H1 (cell line): ENCODE measurements at regions not wholly inside any gene's neighbourhood (a gene's known extent, or its start where the extent isn't known, plus 50 kb on each side); places are given as distances from the start of the nearest gene placed in this dataset.

Source experiments
- CTCF ChIA-PET: fragments of 300-600 bp; sonication (Branson Sonifier 250); formaldehyde crosslinking; loops from one replicate; lab custom pipeline; 2021; ENCODE audit not compliant: partially characterized antibody; lab: Charles Lee
- POLR2A ChIA-PET: fragments of 300-600 bp; sonication (Branson Sonifier 250); formaldehyde crosslinking; loops from one replicate; lab custom pipeline; 2021; ENCODE audit warnings: inconsistent platforms; ENCODE audit not compliant: partially characterized antibody; lab: Charles Lee
- DNase-seq, 2 experiments: peaks; one replicate each; pipeline versions ENCODE4 v3.0.0 to v3.0.0-alpha.2; 2010 to 2022; ENCODE audit warnings: low spot score in 2 of 2, low read depth in 1 of 2, mixed read lengths in 1 of 2
- FAIRE-seq: peaks from 2 replicates; lab custom pipeline; 2011; peaks lifted over from hg19 to GRCh38; lab: Jason Lieb, UNC
- H2AFZ ChIP-seq: 2 replicates; pipeline ENCODE4 v1.8.1; 2012; ENCODE audit warnings: low read length, inconsistent platforms
- H2AK5ac ChIP-seq: 2 replicates; pipeline ENCODE4 v1.6.1; 2013; ENCODE audit warnings: low read depth, low read length
- H2BK120ac ChIP-seq: replicated peaks from 2 replicates; pipeline ENCODE3; 2013; ENCODE audit warnings: low read depth, low read length, inconsistent platforms
- H2BK12ac ChIP-seq: 2 replicates; pipeline ENCODE4 v1.6.1; 2013; ENCODE audit warnings: low read depth, low read length
- H2BK15ac ChIP-seq: 2 replicates; pipeline ENCODE4 v1.6.1; 2013; ENCODE audit warnings: low read length
- H2BK20ac ChIP-seq: 2 replicates; pipeline ENCODE4 v1.6.1; 2013; ENCODE audit warnings: low read length
- H2BK5ac ChIP-seq: 2 replicates; pipeline ENCODE4 v1.6.1; 2013; ENCODE audit warnings: low read depth, low read length
- H3K14ac ChIP-seq: 2 replicates; pipeline ENCODE4 v1.6.1; 2013; ENCODE audit warnings: inconsistent platforms; ENCODE audit not compliant: insufficient read length
- H3K18ac ChIP-seq: 2 replicates; pipeline ENCODE4 v1.6.1; 2013; ENCODE audit warnings: low read length; ENCODE audit errors: extremely low read depth
- H3K23ac ChIP-seq: 2 replicates; pipeline ENCODE4 v1.6.1; 2013; ENCODE audit warnings: inconsistent platforms; ENCODE audit not compliant: insufficient read length
- H3K23me2 ChIP-seq: 2 replicates; pipeline ENCODE4 v1.6.1; 2013; ENCODE audit warnings: low read depth, low read length
- H3K27ac ChIP-seq: 2 replicates; pipeline ENCODE4 v1.6.1; 2011; ENCODE audit warnings: low read depth, low read length, inconsistent platforms
- H3K27me3 ChIP-seq, 4 experiments: replicated peaks in 1 of 4; 1 replicate in 1 of 4; 2 replicates in 3 of 4; pipeline versions ENCODE4 v1.6.1 to v1.8.1; 2011 to 2013; ENCODE audit warnings: low read length in 3 of 4, mild to moderate bottlenecking in 3 of 4, inconsistent platforms in 2 of 4, mixed read lengths in 2 of 4, moderate library complexity in 1 of 4; ENCODE audit not compliant: control insufficient read depth in 3 of 4, insufficient read depth in 3 of 4; ENCODE audit errors: extremely low read depth in 1 of 4
- H3K36me3 ChIP-seq, 4 experiments: 2 replicates each; pipeline versions ENCODE4 v1.6.1 to v1.8.1; 2011 to 2013; ENCODE audit warnings: mild to moderate bottlenecking in 4 of 4, low read length in 3 of 4, moderate library complexity in 2 of 4, control low read depth in 1 of 4, inconsistent platforms in 1 of 4; ENCODE audit not compliant: insufficient read depth in 4 of 4, control insufficient read depth in 2 of 4
- H3K4ac ChIP-seq: replicated peaks from 2 replicates; pipeline ENCODE3; 2013; ENCODE audit warnings: low read length, low read depth, mixed read lengths, inconsistent platforms; ENCODE audit not compliant: insufficient read length
- H3K4me1 ChIP-seq, 4 experiments: replicated peaks in 1 of 4; 1 replicate in 1 of 4; 2 replicates in 3 of 4; pipeline versions ENCODE4 v1.6.1 to v1.8.1; 2011 to 2013; ENCODE audit warnings: low read length in 3 of 4, inconsistent platforms in 2 of 4, mixed read lengths in 1 of 4; ENCODE audit not compliant: insufficient read depth in 4 of 4, control insufficient read depth in 3 of 4
- H3K4me2 ChIP-seq, 2 experiments: 2 replicates each; pipeline versions ENCODE4 v1.6.1 to v1.8.1; 2011 to 2013; ENCODE audit warnings: low read depth in 2 of 2, low read length in 2 of 2, control low read depth in 1 of 2, inconsistent platforms in 1 of 2, mild to moderate bottlenecking in 1 of 2; ENCODE audit not compliant: insufficient read depth in 1 of 2
- H3K4me3 ChIP-seq, 4 experiments: fragments of 200-600, 300-600 bp in 1 of 4; sonication (generic), shearing (Covaris generic), sonication (Bioruptor Twin) in 1 of 4; 2 replicates each; pipeline versions ENCODE4 v1.5.1 to v1.8.1; 2011 to 2016; ENCODE audit warnings: low read length in 4 of 4, low read depth in 3 of 4, control low read depth in 2 of 4, inconsistent platforms in 2 of 4, mild to moderate bottlenecking in 2 of 4, mixed read lengths in 1 of 4, moderate library complexity in 1 of 4; ENCODE audit not compliant: insufficient read depth in 2 of 4; ENCODE audit errors: extremely low read depth in 1 of 4
- H3K56ac ChIP-seq: replicated peaks from 2 replicates; pipeline ENCODE3; 2013; ENCODE audit warnings: low read depth, mild to moderate bottlenecking, mixed read lengths, low read length, inconsistent platforms; ENCODE audit not compliant: insufficient read length
- H3K79me1 ChIP-seq: 2 replicates; pipeline ENCODE4 v1.6.1; 2013; ENCODE audit warnings: low read depth, low read length, control low read depth
- H3K79me2 ChIP-seq, 2 experiments: 2 replicates each; pipeline versions ENCODE4 v1.6.1 to v1.8.1; 2012 to 2013; ENCODE audit warnings: low read length in 2 of 2, mild to moderate bottlenecking in 2 of 2, inconsistent platforms in 1 of 2; ENCODE audit not compliant: insufficient read depth in 2 of 2, control insufficient read depth in 1 of 2
- H3K9ac ChIP-seq, 4 experiments: replicated peaks in 1 of 4; 1 replicate in 1 of 4; 2 replicates in 3 of 4; pipeline versions ENCODE4 v1.6.1 to v1.8.1; 2011 to 2013; ENCODE audit warnings: low read depth in 3 of 4, low read length in 3 of 4, control low read depth in 2 of 4, mild to moderate bottlenecking in 2 of 4, moderate library complexity in 2 of 4, inconsistent platforms in 1 of 4; ENCODE audit errors: extremely low read depth in 1 of 4
- H3K9me3 ChIP-seq, 2 experiments: 2 replicates each; pipeline versions ENCODE4 v1.6.1 to v1.8.1; 2012 to 2013; ENCODE audit warnings: mild to moderate bottlenecking in 2 of 2, moderate library complexity in 2 of 2, control low read depth in 1 of 2, inconsistent platforms in 1 of 2, low read depth in 1 of 2, low read length in 1 of 2, mixed read lengths in 1 of 2; ENCODE audit not compliant: insufficient read depth in 2 of 2
- H4K20me1 ChIP-seq, 2 experiments: replicated peaks in 1 of 2; 2 replicates each; pipeline versions ENCODE3 to v1.8.1; 2011 to 2013; ENCODE audit warnings: inconsistent platforms in 2 of 2, low read length in 2 of 2, mild to moderate bottlenecking in 1 of 2; ENCODE audit not compliant: insufficient read depth in 2 of 2, control insufficient read depth in 1 of 2
- H4K5ac ChIP-seq: 2 replicates; pipeline ENCODE4 v1.6.1; 2013; ENCODE audit warnings: low read length, low read depth, mixed read lengths, inconsistent platforms; ENCODE audit not compliant: insufficient read length
- H4K8ac ChIP-seq: 2 replicates; pipeline ENCODE4 v1.8.0; 2013; ENCODE audit warnings: mild to moderate bottlenecking, moderate library complexity, low read length, inconsistent platforms; ENCODE audit not compliant: insufficient read depth; ENCODE audit errors: extremely low read depth
- H4K91ac ChIP-seq: replicated peaks from 2 replicates; pipeline ENCODE3; 2013; ENCODE audit warnings: low read length, mixed read lengths, inconsistent platforms; ENCODE audit not compliant: insufficient read length
- ATF2 ChIP-seq: IDR thresholded peaks from 2 replicates; pipeline ENCODE4 v1.6.1; 2012; ENCODE audit warnings: low read length, inconsistent platforms
- KDM5A ChIP-seq: fragments of 200-600 bp; IDR thresholded peaks from 2 replicates; pipeline ENCODE4 v1.7.1; 2012; ENCODE audit warnings: mild to moderate bottlenecking, low read length, inconsistent platforms, mixed read lengths
- MAX ChIP-seq: IDR thresholded peaks from 2 replicates; pipeline ENCODE4 v1.6.1; 2012; ENCODE audit warnings: inconsistent platforms
- NANOG ChIP-seq: IDR thresholded peaks from 2 replicates; pipeline ENCODE4 v1.6.1; 2011; ENCODE audit warnings: low read length, low read depth, mild to moderate bottlenecking, inconsistent platforms; ENCODE audit not compliant: insufficient read depth, poor library complexity, severe bottlenecking
- POU5F1 ChIP-seq: IDR thresholded peaks from 2 replicates; pipeline ENCODE4 v1.6.1; 2011; ENCODE audit warnings: low read depth, mild to moderate bottlenecking, low read length, moderate library complexity
- SAP30 ChIP-seq: fragments of 300-600 bp; sonication (generic); IDR thresholded peaks from 2 replicates; pipeline ENCODE4 v1.7.1; 2012; ENCODE audit warnings: low read length, moderate library complexity, mild to moderate bottlenecking, inconsistent platforms; ENCODE audit not compliant: insufficient read depth, insufficient replicate concordance
- SP2 ChIP-seq: IDR thresholded peaks from 2 replicates; pipeline ENCODE4 v1.6.1; 2012; ENCODE audit warnings: mild to moderate bottlenecking, low read length, inconsistent platforms
- TCF12 ChIP-seq: IDR thresholded peaks from 2 replicates; pipeline ENCODE4 v1.6.1; 2011; ENCODE audit warnings: low read depth, mild to moderate bottlenecking, low read length
- YY1 ChIP-seq: IDR thresholded peaks from 2 replicates; pipeline ENCODE4 v1.6.1; 2011; ENCODE audit warnings: low read depth, mild to moderate bottlenecking, low read length
- ZNF274 ChIP-seq: IDR thresholded peaks from 2 replicates; pipeline ENCODE4 v1.7.0; 2012; ENCODE audit warnings: low read length, borderline replicate concordance; ENCODE audit errors: extremely low read depth
- WGBS, 2 experiments: shearing (Covaris generic) in 1 of 2; methylation state at CpG; one replicate each; pipeline versions ENCODE4 v1.1.6 to v1.1.7; 2013 to 2015; ENCODE audit warnings: low lambda C conversion rate in 2 of 2, mixed read lengths in 2 of 2, inconsistent platforms in 1 of 2, low coverage in 1 of 2, missing lambda C conversion rate in 1 of 2; ENCODE audit not compliant: insufficient replicate concordance in 2 of 2, insufficient coverage in 1 of 2, insufficient read length in 1 of 2; ENCODE audit errors: extremely low coverage in 1 of 2, missing lambda C conversion rate in 1 of 2; 5-methylcytosine and 5-hydroxymethylcytosine counted together

GRCh38 chr4:17356926-17357325, 155.0 kb downstream of the QDPR start:
- H4K5ac ChIP-seq, result no peak overlapping the region
- H3K27ac ChIP-seq, result no peak overlapping the region
- no peak overlapping the region for H3K56ac ChIP-seq
- H2BK120ac ChIP-seq, result no peak overlapping the region
- no peaks in the 10 kb centered on the region for H3K27me3 ChIP-seq
- H3K9ac ChIP-seq, result no peak overlapping the region
- no peak overlapping the region for H2AFZ ChIP-seq
- no peak overlapping the region for H2BK20ac ChIP-seq
- no peak overlapping the region for H3K14ac ChIP-seq
- FAIRE-seq (no peak), DNase-seq (no peak)
- H3K23ac ChIP-seq, result no peak overlapping the region
- ChIA-PET POLR2A (no interaction called here), CTCF (interaction anchor here (0.5 to 1.7 kb wide), 4 partner anchors 10 to 473 kb away, joined by 3 to 11 read pairs (median 4); no protein-coding TSS in a partner anchor)
- H3K23me2 ChIP-seq, result no peaks in the 10 kb centered on the region
- H2BK5ac ChIP-seq, result no peak overlapping the region
- no peak overlapping the region for H3K4ac ChIP-seq
- H3K4me2 ChIP-seq, result no peak overlapping the region
- H4K20me1 ChIP-seq, result no peaks in the 10 kb centered on the region
- no peak overlapping the region for H3K4me3 ChIP-seq
- H4K91ac ChIP-seq, result no peak overlapping the region
- H4K8ac ChIP-seq, result no peak overlapping the region
- H3K9me3 ChIP-seq, result 0 out of 4 replicates have a peak, but pooled peaks cover 0 to 5% of the 10 kb centered on the region in 2 experiments
- no peak overlapping the region for H2BK12ac ChIP-seq
- H3K79me2 ChIP-seq, result no peaks in the 10 kb centered on the region
- H2AK5ac ChIP-seq, result no peak overlapping the region
- no peaks in the 10 kb centered on the region for H3K79me1 ChIP-seq
- 78% methylated on average over 3 of the region's 3 CpGs; no CpG with 5 or more reads in 1 of the 2 experiments for WGBS, 2 experiments
- no peaks in the 10 kb centered on the region for H3K4me1 ChIP-seq
- no peak overlapping the region for H3K18ac ChIP-seq
- H3K36me3 ChIP-seq, result no peaks in the 10 kb centered on the region
- H2BK15ac ChIP-seq, result no peak overlapping the region
- TF ChIP-seq POU5F1, result no peak
- no peak for TF ChIP-seq ATF2
- no peak for TF ChIP-seq MAX
- TF ChIP-seq YY1, result no peak
- TF ChIP-seq SP2, result no peak
- no peak for TF ChIP-seq ZNF274
- no peak for TF ChIP-seq SAP30
- TF ChIP-seq KDM5A, result no peak
- no peak for TF ChIP-seq NANOG
- no peak for TF ChIP-seq TCF12
